NCI-H345 treated with DMSO at 0.1 percent for 48 hours (cell line): ENCODE measurements at regions not wholly inside any gene's neighbourhood (a gene's known extent, or its start where the extent isn't known, plus 50 kb on each side); places are given as distances from the start of the nearest gene placed in this dataset.

ENCODE experiments used
- DNase-seq: peaks from one replicate; lab custom pipeline; 2025; ENCODE audit not compliant: unreplicated experiment; lab: John Stamatoyannopoulos, UW

DNA sequence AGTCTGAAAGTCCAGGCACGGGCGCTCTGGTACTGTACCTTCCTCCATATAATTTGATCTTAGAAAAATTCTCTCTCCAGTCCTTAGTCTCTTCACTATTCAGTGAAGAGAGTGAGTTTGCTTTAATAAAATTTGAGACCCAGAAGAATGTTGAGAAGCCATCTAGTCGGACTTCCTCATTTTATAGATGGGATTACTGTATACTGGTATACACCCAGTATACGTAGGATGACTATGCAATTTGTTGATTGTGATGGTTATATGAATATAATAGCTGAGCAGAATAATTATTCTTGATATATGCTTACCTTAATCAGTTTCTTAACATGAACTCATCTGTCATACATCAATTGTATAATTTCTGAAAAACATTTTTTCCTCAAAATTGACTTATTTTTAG, 328.0 kb upstream of the B3GALT2 start:
- DNase-seq: no peak

DNA sequence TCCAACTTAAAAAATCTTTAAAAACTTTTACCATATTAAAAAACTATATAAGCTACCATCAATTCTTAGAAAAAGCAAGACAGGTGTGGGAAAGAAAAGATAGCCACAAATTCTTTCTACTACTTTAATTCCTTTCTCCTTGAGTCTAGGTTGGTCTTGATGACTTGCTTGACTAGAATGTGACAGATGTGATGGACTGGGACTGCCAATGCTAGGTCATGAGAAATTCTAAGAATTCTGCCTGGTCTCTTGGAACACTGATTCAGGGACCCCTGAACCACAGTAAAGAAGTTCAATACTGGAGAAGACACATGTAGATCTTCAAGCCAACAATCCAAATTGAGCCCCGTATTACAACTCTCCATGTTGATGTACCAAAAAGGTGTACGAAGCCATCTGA, 326.6 kb upstream of the B3GALT2 start:
- no peak for DNase-seq

DNA sequence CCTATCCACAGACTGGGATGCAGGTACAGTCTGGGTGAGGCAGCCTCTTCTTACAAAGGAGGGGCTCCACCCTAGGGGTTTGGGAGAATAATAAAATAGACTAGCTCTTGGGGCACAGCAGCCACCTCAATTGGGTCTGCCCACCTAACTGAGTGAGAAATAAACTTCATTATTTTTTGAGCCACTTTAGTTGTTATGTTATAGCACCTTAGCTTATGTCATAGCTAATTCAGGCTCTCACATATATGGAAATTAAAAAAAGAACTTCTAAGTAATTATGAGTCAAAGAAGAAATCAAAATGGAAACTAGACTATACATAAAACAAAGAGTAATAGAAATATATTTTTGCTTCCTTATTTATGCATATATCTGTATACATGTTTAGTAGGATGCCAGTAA, 318.5 kb upstream of the B3GALT2 start:
- DNase-seq: no peak

DNA sequence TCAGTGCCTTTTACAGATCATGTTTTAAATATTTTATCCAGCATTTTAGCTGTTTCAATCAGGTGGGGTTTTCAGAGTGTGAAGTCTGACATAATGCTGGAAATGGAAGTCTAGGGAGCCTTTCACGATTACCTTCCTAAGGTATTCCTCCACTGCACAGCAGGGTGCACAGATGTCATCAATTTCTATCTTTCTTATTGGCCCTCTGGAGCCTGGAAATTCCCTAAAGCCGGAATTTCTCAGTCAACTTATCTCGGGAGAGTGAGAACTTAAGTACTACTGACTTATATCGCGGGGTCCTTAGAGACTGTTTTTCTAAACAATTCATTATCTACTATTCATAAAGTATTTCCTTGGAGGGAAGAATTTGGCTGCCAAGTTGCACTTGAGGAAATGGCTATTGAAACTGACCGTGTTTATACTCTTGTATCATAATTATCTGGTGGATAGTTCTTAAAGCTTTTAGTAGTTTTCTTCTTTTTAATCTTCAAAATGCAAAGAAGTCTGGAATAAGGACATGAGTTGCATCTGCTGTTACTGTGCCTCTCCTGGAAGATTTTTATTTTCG, 311.8 kb upstream of the B3GALT2 start:
- no peak for DNase-seq

DNA sequence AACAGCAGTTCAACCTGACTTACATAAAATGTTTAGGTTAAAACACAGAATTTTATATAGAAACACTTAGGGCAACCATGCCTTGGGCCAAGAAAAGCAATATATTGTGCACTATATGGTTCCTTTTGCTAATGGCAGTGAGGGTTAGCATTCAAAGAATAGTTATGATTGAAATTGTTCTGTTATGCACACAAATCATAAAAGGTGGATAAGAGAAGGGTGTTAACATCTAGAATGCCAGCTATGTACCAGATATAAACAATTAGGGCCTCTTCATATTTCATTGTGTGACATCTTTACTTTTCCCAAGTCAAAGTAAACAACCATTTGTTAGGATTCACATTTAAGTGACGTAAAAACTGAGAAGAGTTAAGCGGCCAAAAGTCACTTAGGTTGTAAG, 308.0 kb upstream of the B3GALT2 start:
- DNase-seq: peak; percentile 7

DNA sequence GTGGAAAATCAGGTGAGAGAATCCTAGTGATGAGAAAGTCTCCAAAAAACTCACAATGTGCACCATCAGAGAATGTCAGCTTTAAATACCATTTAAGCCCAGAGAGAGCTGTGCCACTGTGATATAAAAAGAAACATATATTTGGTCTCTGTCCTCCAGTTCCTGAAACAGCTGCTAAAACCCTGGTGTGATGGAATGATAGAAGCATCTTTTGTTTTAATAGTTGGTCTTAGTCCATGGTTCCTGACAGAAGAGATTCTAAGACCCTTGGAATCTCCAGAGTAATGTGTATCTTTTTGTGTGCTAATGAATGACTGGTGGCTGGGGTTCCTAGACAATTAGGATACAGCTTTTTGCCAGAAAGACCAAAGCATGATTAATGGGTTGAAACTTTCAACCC, 302.8 kb upstream of the B3GALT2 start:
- DNase-seq: no peak

DNA sequence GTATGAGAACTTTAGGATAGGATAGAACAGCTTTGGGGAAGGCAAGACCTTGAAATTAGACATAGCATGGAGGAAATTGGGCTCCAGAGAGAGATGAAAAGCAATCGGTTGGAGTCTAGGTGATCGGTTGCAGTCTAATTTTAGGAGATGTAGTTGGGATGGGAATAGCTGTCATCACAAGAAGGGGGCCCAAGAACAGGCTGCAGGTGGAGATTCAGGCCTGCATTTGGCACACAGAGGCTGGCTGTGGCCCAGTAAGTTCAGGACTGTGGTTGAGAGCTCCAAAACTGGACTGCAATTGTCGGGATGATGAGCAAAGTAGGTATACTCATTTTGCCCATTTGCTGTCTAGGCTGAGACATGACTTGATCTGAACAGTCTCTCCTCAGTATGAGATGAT, 301.3 kb upstream of the B3GALT2 start:
- DNase-seq: no peak

DNA sequence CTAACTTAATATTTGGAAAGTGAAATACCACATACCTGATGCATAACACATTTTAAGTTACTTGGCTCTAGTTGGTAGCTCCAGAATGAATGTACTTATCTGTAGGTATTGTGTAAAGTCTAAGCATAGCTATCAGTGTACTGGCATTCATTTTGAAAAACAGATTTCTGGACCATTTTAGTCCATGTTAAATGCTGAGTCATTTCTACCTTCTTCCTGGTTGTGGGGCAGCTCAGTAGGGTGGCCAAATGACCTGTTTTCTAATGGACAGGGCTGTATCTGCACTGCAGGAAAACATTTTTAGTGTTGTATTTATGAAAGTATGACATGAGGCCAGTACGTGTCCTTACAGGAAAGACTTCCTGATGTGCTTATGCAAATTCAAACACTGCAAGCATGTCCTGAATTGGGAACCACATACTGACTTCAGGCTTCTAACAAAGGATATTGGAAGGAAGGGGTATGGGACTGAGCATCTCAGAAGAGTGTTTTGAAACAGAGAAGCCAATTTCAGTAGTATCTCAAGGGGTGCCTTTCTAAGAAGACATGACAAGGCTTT, 300.3 kb upstream of the B3GALT2 start:
- DNase-seq: no peak

DNA sequence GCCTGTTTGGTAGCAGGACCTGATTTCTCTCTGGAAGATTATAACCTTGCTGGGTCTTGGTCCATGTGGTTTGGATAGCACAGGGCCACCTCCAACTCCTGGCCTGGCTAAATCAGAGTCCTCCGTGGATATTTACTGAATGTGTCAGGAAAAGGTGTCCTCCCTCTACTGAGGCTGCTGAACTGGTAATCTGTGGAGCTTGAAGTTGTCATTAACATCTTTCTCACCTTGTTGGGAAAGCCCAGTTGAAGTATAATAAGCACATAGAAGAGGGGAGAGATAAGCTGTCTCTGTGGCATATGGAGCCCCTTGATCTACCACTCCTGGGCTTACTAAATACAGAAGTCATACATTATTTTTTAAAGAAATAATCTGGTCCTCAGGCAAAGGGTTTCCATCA, 294.3 kb upstream of the B3GALT2 start:
- DNase-seq: no peak

DNA sequence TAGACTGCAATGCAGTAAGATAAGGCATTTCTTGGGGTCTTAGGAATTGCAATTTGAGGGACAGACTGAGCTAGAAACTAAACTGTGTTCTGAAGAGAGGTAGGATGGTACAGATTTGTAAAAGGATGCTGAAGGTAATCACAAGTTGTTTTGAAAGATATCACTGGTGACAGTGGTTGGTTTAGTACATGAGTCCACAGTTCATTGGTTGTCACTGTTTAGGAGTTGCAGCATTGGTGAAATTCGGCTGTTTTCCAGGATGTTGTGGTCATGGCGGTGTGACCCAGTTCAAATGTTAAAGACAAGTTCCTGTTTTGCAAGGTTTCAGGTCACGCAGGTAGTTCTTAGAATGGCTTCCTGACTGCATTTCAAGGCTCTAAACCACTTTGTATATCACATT, 292.8 kb upstream of the B3GALT2 start:
- no peak for DNase-seq

DNA sequence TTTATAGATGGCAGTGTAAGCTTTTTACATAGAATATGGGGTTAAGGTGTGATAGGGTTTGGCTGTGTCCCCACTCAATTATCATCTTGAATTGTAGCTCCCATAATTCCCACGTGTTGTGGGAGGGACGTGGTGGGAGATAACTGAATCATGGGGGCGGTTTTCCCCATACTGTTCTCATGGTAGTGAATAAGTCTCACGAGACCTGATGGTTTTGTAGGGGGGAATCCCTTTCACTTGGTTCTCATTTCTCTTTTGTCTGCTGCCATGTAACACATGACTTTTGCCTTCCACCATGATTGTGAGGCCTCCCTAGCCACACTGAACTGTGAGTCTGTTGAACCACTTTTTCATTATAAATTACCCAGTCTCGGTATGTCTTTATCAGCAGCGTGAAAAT, 290.3 kb upstream of the B3GALT2 start:
- DNase-seq: no peak

DNA sequence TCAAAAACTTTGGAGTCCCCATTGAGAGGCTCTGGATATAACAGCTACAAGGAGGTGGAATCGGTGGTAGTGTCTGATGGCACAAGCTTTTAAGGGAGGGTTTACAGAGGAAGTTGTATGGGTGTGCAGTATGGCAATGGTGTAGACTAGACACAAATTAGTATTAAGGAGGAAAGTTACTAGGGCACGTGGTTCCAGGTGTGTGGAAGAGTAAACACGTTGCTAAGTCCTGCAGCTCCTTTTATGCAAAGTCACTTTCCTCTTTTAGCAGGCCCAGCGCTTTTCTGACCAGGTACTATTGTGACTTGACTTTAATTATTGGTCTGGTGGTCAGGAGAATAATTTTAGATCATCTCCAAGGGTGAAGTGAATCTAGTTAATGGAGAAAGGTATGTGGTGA, 287.5 kb upstream of the B3GALT2 start:
- no peak for DNase-seq

DNA sequence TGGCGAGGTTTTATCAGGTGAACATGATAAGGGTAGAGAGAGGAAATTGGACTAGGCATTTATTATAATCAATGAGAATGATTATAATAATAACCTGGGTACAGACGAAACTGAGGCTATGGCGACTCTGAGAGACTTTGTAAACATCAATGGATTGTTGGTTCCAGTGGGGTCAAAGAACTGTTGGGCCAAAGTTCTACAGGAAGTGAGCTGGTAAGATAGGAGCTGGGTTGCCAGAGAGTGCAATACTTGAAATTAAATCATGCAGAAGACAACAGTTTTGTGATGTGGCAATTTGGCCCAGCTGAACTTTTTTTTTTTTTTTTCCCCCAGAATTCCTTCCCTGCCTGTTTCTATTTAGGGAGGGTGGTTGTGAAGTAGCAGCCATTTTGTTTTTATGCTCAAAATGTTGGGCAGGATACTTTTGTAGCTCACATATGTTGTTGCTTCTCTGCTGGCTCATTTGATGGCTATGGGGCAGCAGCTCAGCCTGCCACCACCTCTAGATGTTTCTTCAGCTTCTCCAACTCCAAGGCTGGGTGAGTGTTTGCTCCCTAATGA, 286.5 kb upstream of the B3GALT2 start:
- DNase-seq: no peak

DNA sequence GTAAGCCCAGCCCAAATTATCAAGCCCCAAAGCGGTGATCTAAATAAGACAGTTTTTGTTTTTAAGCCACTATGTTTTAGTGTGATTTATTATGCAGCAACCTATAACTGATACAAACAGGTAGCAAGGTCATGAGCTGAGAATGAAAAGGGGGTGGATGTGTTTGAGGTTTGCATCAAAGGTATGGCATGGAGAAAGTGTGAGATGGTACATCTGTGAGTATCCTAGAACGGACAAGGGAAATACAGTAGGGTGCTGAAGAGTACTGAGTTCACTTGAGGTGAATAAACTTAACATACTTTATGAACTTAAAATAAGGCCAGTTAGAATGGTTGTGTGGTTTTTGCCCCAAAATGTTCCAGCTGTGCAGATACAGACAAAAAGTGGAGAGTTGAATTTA, 286.0 kb upstream of the B3GALT2 start:
- DNase-seq: no peak

DNA sequence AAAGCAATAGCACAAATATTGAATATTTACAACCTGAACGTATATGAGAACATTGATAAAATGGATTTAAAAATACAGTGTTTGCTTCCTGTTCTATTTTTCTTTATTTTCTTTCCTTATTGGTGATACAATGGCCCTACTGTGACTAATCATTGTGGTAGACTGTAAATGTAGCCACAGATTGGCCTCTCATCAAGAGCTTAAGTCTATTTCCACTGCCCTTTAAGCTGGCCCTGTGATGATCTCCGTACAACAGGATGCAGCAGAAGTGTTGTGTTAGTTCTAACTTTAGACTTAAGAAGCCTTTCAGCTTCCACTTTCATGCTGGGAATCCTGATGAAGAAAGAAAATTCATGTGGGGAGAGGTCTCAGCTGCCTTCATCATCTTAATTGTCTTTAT, 285.6 kb upstream of the B3GALT2 start:
- DNase-seq: no peak

DNA sequence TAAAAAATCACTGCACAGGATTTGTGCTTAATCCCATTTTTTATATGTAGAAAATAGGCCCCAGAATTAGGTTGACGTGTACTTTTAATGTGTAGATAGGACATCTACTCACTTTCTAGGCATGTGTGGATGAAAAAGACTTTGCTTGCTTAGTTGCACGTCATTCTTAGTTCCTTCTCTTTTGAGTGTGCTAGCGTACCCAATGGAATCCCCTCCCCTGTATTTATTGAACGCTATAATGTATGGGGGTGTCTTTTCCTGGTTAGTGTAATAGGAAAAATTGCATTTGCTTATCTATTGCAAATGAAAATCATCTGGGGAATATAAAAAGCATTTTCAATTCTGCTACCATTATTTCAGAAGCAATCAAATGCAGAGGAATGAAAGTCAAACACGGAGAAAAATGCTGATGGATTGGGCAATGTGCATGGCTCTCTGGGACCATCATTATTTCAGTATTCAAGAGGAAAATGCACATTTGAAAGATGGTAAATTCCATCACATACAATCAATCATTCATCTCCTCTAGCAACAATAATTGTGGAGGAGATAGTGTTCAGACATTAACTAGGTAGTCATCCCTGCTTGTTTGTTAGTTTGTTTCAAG, 277.0 kb upstream of the B3GALT2 start:
- no peak for DNase-seq

DNA sequence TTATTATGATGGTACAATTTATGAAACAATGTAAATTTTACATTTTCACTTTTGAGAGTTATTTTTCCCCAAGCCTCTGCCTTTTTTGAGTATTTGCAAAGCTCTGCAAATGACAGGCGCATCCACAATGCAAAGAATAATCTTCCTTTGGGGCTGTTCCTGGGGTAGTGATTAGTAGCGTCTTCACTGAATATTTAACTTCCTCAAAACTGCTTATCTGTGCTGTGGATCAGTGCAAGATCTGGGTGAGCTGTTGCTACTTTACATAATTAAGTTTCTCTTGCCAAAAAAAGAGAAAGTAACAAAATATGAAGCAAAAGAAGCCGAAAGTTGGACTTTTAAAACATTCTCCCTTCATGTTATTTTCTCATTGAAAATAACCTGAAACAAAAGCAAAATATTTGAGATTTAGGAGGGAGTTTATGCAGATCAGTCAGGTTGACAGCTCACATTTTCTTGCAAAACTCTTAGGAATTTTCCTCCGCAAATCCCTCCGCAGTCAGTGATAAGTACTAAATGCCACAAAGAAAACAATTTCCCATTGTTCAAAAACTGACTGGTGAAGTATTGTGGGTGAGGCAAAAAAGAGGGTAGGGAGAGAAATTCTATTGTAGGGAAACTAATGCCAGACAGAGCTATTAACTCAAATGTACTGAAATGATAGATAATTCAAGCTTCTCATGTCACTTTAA, 276.4 kb upstream of the B3GALT2 start:
- no peak for DNase-seq

DNA sequence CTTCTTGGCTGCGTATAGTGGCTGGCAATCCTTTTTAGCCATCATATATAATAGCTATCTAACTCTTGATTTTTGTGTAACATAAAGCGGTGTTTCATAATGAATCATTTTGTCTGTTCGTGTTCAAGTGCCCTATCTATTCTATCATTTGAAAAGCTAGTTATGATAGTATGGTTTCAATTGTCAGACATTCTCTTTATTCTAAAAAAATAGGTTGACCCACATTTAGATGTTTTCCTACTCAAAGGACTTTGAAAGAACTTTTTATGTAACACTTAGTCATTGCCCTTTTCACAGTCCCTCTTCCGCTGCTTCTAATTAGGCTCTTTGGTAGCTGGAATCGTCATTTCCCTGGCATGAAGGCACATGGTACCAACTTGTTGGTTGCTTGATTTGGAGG, 272.2 kb upstream of the B3GALT2 start:
- DNase-seq: no peak

DNA sequence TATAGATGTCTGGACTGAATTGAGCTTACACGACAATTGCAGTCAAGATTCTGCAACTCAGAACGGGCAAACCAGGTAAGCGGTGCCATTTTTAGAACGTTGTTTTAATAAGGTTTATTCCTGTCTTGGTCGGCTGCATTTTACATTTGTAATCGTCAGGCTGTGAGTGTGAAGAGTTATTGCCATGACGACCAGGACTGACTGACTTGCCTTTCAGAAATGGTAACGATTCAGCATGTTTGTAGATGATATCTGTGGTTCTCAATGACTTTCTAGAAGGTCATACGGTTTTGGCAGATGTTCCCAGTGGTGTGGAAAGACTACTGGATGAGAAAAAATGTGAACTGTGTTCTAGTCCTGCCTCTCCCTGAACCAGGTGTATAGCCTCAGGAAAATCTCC, 271.3 kb upstream of the B3GALT2 start:
- peak; percentile 46 for DNase-seq

DNA sequence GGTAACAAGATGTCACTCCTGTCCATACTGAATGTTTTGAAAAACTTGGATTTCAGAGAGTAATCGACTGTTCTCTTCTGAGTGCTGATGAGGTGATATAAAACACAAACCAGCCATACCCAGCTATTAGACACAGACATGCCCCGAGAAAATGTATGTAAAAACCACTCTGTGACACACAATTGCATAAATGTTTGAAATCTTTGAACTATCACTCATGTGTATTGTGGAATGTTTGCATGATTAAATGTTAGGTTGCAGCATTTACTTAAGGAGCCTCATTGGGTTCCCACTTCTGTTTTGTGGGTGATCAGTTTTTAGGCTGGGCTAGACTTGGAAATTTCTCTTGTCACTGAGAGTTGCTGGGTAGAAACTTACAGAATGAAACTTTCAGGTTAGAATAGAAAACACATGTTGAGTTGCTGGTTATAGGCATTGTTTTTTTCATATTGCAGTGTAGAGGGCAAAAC, 270.4 kb upstream of the B3GALT2 start:
- no peak for DNase-seq

DNA sequence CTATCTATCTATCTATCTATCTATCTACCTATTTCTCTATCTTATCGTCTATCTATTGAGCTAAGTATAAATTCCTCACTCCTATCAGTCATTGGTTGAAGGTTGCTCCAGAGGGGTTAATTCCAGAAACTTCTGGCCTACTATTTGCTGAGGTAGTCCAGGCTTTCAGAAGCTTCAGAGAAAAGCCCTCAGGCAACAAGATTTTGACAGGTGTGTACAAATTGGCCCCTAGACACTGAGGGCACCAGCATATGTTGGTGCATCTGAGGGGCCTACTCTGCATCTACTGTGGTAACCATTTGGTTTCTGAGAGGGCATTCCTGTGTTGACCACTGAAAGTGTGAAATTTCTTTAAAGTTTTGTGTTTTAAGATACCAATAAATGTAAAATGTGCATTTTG, 265.2 kb upstream of the B3GALT2 start:
- DNase-seq: no peak

DNA sequence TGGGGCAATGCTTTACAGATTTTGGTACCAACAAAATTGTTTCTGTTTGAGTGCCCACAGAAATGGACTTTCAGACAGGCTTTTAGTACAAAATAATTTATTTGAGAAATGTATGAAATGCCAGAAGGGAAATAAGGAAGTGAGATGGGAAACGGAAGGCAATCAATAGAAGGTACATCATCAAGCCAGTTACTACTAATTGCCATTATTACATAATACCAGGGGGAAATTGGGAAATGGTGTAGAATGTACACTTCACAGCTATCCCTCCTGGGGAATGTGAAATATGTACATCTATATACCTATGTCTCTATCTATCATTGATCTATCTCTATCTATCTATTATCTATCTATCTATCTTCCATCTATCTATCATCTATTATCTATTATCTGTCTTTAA, 264.6 kb upstream of the B3GALT2 start:
- DNase-seq: no peak
